Tibial nerve (tissue), 4 donors: ENCODE measurements at regions not wholly inside any gene's neighbourhood (a gene's known extent, or its start where the extent isn't known, plus 50 kb on each side); places are given as distances from the start of the nearest gene placed in this dataset.

Experiments used
- DNase-seq, 2 donors: peaks; one replicate each; pipeline ENCODE4 v3.0.0-alpha.2; 2019; ENCODE audit warnings: low spot score in 2 of 2
- H3K27ac ChIP-seq, 4 donors: fragments of 200-600 bp; sonication (generic) in 3 of 4; one replicate each; pipeline ENCODE4 v1.5.1; 2017 to 2019; ENCODE audit warnings: mild to moderate bottlenecking in 1 of 4
- H3K27me3 ChIP-seq, 2 donors: fragments of 200-600 bp; sonication (generic) in 1 of 2; one replicate each; pipeline versions ENCODE4 v1.5.1 to v1.6.0; 2017 to 2019
- H3K36me3 ChIP-seq, 3 donors: fragments of 200-600 bp; sonication (generic); one replicate each; pipeline ENCODE4 v1.5.1; 2018 to 2019
- H3K4me1 ChIP-seq, 4 donors: fragments of 200-600 bp; sonication (generic) in 3 of 4; one replicate each; pipeline ENCODE4 v1.5.1; 2017 to 2019
- H3K4me3 ChIP-seq, 4 donors: fragments of 200-600 bp; sonication (generic) in 3 of 4; one replicate each; pipeline ENCODE4 v1.5.1; 2017 to 2019; ENCODE audit warnings: mild to moderate bottlenecking in 1 of 4, moderate library complexity in 1 of 4
- H3K9me3 ChIP-seq, 4 donors: fragments of 200-600 bp; sonication (generic) in 3 of 4; one replicate each; pipeline ENCODE4 v1.5.1; 2017 to 2019
- EP300 ChIP-seq, 2 donors: sonication (generic); formaldehyde crosslinking; IDR thresholded peaks; one replicate each; pipeline ENCODE4 v1.6.1; 2017; ENCODE audit warnings: antibody characterized with exemption in 2 of 2, mild to moderate bottlenecking in 1 of 2
- POLR2A ChIP-seq, 2 donors: fragments of 450-650 bp; IDR thresholded peaks; one replicate each; pipeline ENCODE4 v1.6.1; 2017; ENCODE audit warnings: antibody characterized with exemption in 2 of 2, mild to moderate bottlenecking in 2 of 2, moderate library complexity in 2 of 2
- WGBS, 2 donors: methylation state at CpG; one replicate each; pipeline ENCODE4 v1.1.5; 2018; 5-methylcytosine and 5-hydroxymethylcytosine counted together
- TF ChIP-seq, protein P1 (sequence below), 5 experiments: fragments of 200-600 bp in 3 of 5; fragments of 450-650 bp in 2 of 5; sonication (generic) in 3 of 5; IDR thresholded peaks; one replicate each; pipeline ENCODE4 v1.5.1; 2016 to 2019; ENCODE audit warnings: antibody characterized with exemption in 5 of 5, mild to moderate bottlenecking in 3 of 5, moderate library complexity in 2 of 5

DNA sequence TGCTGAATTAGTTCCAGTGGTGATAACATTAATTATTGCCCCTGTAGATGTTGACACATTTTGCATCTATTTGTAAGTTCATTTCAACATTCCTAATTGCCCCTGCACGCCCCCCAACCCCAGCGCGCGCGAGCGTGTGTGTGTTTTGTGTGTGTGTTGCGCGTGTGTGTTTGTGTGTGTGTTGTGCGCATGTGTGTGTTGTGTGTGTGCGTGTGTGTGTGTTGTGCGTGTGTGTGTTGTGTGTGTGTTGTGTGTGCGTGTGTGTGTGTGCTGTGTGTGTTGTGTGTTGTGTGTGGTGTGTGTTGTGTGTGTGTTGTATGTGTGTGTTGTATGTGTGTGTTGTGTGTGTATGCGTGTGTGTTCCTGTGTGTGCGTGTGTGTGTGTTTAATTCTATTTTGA, 245.7 kb upstream of the GMDS start:
- no peaks in the 10 kb centered on the region for H3K36me3 ChIP-seq
- 94% methylated on average over 14 of the region's 14 CpGs for WGBS, 2 donors
- no peaks in the 10 kb centered on the region for H3K4me1 ChIP-seq
- no peaks in the 10 kb centered on the region for H3K9me3 ChIP-seq
- H3K27ac ChIP-seq: no peak overlapping the region
- no peak overlapping the region for H3K4me3 ChIP-seq
- TF ChIP-seq EP300 (IDR thresholded peaks at IDR 0.05) (no peak), POLR2A (IDR thresholded peaks at IDR 0.05) (no peak)
- TF ChIP-seq, protein P1, sequence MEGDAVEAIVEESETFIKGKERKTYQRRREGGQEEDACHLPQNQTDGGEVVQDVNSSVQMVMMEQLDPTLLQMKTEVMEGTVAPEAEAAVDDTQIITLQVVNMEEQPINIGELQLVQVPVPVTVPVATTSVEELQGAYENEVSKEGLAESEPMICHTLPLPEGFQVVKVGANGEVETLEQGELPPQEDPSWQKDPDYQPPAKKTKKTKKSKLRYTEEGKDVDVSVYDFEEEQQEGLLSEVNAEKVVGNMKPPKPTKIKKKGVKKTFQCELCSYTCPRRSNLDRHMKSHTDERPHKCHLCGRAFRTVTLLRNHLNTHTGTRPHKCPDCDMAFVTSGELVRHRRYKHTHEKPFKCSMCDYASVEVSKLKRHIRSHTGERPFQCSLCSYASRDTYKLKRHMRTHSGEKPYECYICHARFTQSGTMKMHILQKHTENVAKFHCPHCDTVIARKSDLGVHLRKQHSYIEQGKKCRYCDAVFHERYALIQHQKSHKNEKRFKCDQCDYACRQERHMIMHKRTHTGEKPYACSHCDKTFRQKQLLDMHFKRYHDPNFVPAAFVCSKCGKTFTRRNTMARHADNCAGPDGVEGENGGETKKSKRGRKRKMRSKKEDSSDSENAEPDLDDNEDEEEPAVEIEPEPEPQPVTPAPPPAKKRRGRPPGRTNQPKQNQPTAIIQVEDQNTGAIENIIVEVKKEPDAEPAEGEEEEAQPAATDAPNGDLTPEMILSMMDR (IDR thresholded peaks at IDR 0.05): no peak
- DNase-seq: no peak
- no peaks in the 10 kb centered on the region for H3K27me3 ChIP-seq

DNA sequence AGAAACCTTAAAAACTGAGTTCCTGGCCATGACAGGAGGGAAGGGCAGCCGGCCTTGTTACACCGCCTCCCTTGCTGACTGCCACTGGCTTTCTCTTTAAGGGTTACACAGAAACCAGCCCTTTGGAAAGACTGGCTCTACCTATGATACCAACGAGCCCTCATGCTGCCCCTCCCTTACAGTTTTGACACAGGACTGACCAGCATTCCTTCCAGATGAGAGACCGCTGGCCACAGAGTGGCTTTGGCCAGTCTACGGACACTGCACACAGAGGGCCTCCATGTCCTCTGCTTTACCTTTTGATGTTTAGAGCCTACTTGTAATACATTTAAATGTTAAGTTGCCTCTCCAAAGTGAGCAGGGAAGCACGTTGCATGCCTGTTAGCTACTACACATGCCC, 243.2 kb upstream of the GMDS start:
- Histone ChIP-seq H3K27ac (no peak overlapping the region), H3K27me3 (no peaks in the 10 kb centered on the region), H3K9me3 (no peaks in the 10 kb centered on the region), H3K36me3 (no peaks in the 10 kb centered on the region), H3K4me3 (no peak overlapping the region), H3K4me1 (no peaks in the 10 kb centered on the region)
- TF ChIP-seq, protein P1 (IDR thresholded peaks at IDR 0.05): no peak
- no peak for TF ChIP-seq EP300 (IDR thresholded peaks at IDR 0.05)
- TF ChIP-seq POLR2A (IDR thresholded peaks at IDR 0.05): no peak
- DNase-seq: no peak
- WGBS, 2 donors: 87 to 90% methylated on average over 6 of the region's 6 CpGs

DNA sequence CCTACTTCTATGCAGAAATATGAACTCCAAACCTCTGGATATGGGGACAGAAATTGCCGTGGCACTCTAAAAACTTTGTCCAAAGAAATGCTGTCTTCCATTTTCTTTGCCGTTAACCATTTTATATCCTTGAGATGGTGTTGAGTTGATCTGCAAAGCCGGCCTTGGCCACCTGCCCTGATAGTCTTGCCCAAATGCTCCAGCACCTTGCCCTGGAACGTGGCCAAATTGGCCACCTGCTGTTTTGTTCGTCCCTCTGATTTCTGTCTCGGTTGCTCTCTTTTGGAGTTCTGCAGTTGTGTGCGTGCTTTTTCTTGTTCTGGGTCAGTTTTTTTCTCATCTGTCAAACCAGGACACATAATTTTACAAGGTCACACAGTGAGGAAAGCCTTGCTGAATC, 239.7 kb upstream of the GMDS start:
- no peaks in the 10 kb centered on the region for H3K4me1 ChIP-seq
- WGBS, 2 donors: 65 to 86% methylated on average over 7 of the region's 7 CpGs
- peaks cover 0 to 11% (median 0%) of the 10 kb centered on the region in 3 donors for H3K36me3 ChIP-seq
- peaks cover 0 to 15% (median 0%) of the 10 kb centered on the region in 4 donors for H3K9me3 ChIP-seq
- no peak overlapping the region for H3K4me3 ChIP-seq
- TF ChIP-seq, protein P1 (IDR thresholded peaks at IDR 0.05): no peak
- TF ChIP-seq POLR2A (IDR thresholded peaks at IDR 0.05): no peak
- TF ChIP-seq EP300 (IDR thresholded peaks at IDR 0.05): no peak
- H3K27ac ChIP-seq: no peak overlapping the region
- no peaks in the 10 kb centered on the region for H3K27me3 ChIP-seq
- DNase-seq: no peak

DNA sequence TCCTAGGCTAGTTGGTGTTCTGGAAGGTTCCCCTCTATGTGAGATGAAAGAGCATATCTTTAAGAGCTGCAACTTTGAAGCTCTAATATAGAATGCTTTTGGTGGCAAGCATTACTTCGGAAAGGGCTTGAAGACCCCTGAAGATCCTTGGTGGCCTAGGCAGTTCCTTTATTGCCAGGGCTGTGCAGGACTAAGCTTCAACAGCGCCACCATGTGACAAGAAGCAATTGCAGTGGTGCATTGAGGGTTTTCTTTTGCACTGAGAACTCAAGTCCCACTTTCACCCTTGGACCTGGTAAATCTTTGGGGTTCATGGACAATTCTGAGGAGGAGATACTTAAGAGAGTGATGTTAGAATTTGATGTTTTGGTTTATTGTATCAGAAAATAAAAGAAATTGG, 237.4 kb upstream of the GMDS start:
- 75 to 85% methylated on average over 2 of the region's 2 CpGs for WGBS, 2 donors

DNA sequence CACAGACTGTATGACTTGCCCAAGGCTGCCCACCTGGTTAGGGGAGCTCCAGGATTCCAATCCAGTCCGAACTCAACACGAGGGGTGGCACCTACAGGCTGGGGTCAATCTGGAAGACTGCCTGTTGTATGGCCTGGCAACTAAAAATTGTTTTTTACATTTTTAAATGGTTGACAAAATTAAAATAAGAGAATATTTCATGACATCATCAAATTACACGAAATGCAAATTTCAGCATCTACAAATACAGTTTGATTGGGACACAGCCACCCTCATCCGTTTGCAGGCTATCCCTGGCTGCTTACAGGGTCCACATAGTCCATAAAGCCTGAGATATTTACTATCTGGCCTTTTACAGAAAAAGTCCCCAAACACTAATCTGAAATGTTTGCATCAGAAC, 235.9 kb upstream of the GMDS start:
- TF ChIP-seq, protein P1 (IDR thresholded peaks at IDR 0.05): no peak
- no peak for TF ChIP-seq POLR2A (IDR thresholded peaks at IDR 0.05)
- TF ChIP-seq EP300 (IDR thresholded peaks at IDR 0.05): no peak
- Histone ChIP-seq H3K9me3 (peaks cover 0 to 15% (median 0%) of the 10 kb centered on the region in 4 donors), H3K27ac (no peak overlapping the region), H3K27me3 (no peaks in the 10 kb centered on the region), H3K4me3 (no peak overlapping the region), H3K4me1 (peaks cover 0 to 7% (median 0%) of the 10 kb centered on the region in 4 donors), H3K36me3 (peaks cover 0 to 11% (median 0%) of the 10 kb centered on the region in 3 donors)
- DNase-seq: no peak
- WGBS, 2 donors: 91 to 95% methylated on average over 4 of the region's 4 CpGs

More for the DNA sequence above, 237.4 kb upstream of the GMDS start:
- Histone ChIP-seq H3K9me3 (peaks cover 0 to 15% (median 0%) of the 10 kb centered on the region in 4 donors), H3K4me3 (no peak overlapping the region), H3K27me3 (no peaks in the 10 kb centered on the region), H3K4me1 (peaks cover 0 to 5% (median 0%) of the 10 kb centered on the region in 4 donors), H3K27ac (no peak overlapping the region), H3K36me3 (peaks cover 0 to 11% (median 0%) of the 10 kb centered on the region in 3 donors)
- no peak for DNase-seq
- TF ChIP-seq, protein P1 (IDR thresholded peaks at IDR 0.05): no peak
- no peak for TF ChIP-seq EP300 (IDR thresholded peaks at IDR 0.05)
- TF ChIP-seq POLR2A (IDR thresholded peaks at IDR 0.05): no peak
